Sigmoid colon (tissue), 4 donors: ENCODE measurements at regions not wholly inside any gene's neighbourhood (a gene's known extent, or its start where the extent isn't known, plus 50 kb on each side); places are given as distances from the start of the nearest gene placed in this dataset.

ENCODE experiments used
- POLR2AphosphoS5 ChIP-seq, 4 donors: sonication (generic); formaldehyde crosslinking; IDR thresholded peaks; one replicate each; pipeline ENCODE4 v1.6.1; 2017; ENCODE audit warnings: antibody characterized with exemption in 4 of 4
- TF ChIP-seq, protein P1 (sequence below), 4 experiments: fragments of 450-650 bp in 3 of 4; fragments of 200-600 bp in 1 of 4; IDR thresholded peaks; one replicate each; pipeline ENCODE4 v1.5.1; 2016 to 2019; ENCODE audit warnings: antibody characterized with exemption in 4 of 4, mild to moderate bottlenecking in 3 of 4, moderate library complexity in 2 of 4

- TF ChIP-seq, protein P1, sequence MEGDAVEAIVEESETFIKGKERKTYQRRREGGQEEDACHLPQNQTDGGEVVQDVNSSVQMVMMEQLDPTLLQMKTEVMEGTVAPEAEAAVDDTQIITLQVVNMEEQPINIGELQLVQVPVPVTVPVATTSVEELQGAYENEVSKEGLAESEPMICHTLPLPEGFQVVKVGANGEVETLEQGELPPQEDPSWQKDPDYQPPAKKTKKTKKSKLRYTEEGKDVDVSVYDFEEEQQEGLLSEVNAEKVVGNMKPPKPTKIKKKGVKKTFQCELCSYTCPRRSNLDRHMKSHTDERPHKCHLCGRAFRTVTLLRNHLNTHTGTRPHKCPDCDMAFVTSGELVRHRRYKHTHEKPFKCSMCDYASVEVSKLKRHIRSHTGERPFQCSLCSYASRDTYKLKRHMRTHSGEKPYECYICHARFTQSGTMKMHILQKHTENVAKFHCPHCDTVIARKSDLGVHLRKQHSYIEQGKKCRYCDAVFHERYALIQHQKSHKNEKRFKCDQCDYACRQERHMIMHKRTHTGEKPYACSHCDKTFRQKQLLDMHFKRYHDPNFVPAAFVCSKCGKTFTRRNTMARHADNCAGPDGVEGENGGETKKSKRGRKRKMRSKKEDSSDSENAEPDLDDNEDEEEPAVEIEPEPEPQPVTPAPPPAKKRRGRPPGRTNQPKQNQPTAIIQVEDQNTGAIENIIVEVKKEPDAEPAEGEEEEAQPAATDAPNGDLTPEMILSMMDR (IDR thresholded peaks at IDR 0.05): no peak
- no peak for TF ChIP-seq POLR2AphosphoS5 (IDR thresholded peaks at IDR 0.05)
Measured at GRCh38 chr13:50577806-50578205, 265.7 kb downstream of the DLEU7 start.
